HG03196 (cell line): ENCODE measurements at regions not wholly inside any gene's neighbourhood (a gene's known extent, or its start where the extent isn't known, plus 50 kb on each side); places are given as distances from the start of the nearest gene placed in this dataset.
A peak's percentile ranks its signal among the peaks of the same experiment; 100 is the strongest.

Experiments used
- ATAC-seq: cut with Tn5 transposase; IDR thresholded peaks from one replicate; pipeline ENCODE4 v1.9.1; 2021; ENCODE audit not compliant: unreplicated experiment

DNA sequence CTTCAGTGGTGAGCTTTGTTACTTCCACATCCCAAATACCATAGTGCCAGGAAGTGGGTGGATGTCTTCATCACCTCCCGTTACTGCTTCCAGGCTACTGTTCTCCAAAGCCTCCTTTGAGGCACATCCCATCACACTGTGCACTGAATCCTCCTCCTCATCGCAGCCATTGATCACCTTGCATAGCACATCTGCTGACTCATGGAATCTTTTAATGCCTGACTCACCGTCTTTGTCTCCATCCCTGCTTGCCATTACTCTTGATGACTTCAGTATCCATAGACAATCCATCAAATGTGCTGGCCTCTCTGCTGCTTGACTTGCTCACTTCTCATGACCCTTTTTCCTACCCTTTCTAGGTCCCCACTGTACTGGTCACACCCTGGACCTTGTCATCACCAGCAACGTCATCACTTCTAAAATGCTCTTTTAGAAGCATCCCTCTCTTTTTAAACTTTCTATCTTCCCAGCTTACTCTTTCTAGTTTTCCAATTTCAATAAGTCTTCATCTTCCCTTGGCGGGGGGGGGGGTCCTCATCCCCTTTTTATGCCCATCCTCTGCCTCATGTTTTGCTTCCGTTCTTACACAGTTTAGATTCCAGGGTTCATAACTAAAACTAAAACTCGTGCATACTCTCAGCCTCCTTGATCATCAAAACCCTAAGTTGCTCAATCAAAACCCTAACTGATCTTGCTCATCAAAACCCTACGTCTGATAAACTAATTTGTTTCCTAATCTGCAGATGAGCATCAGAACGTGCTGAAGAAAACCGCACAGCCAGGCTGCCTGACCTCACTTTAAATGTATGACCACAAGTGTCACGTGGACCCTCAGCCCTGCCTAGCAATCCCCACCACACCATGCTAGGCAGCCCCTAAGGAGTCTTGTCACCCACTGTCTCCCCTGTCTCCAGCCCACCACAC lies 289.7 kb upstream of the ZFHX3 start:
- ATAC-seq: no peak

DNA sequence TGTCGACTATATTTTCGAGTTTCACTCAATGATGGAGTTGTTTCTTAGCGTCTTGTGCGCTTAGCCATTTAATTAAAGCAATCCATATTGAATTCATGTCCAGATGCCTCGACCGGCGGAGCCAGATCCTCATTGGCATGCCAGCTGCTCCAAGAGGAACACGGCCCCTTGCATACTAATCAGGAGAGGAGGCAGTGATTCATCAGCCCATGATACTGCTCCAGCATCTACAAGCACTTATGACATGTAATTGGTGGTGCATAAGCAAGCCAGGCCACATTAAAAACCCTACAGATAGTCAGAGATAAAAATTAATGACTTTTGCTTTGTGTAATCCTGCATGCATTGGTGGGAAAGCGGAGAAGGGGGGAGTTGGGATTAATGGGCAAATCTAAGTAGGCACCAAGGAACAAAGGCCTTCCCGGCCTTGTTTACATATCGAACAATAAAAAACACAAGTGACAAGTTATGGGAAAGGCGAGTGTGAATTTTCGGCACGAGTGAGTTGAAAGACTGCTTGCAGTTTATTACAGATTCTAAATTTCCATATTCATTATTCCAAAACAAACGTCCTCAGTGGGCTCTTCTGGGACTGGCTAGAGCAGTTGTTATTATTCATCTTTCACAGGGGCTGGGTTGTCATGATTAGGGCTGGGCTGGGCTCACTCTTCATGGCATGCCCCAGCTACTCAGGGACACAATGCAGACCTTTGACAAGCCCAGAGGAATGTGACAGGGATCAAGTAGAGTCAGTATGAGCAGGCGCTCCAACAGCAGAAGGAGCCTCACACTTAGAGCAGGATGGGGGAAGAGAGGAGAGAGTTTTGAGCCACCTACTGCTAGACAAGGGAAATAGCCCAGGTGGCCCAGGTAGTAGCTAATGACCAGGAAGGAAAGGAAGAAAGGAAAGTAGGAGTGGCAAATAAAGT lies 281.7 kb upstream of the ZFHX3 start:
- no peak for ATAC-seq

DNA sequence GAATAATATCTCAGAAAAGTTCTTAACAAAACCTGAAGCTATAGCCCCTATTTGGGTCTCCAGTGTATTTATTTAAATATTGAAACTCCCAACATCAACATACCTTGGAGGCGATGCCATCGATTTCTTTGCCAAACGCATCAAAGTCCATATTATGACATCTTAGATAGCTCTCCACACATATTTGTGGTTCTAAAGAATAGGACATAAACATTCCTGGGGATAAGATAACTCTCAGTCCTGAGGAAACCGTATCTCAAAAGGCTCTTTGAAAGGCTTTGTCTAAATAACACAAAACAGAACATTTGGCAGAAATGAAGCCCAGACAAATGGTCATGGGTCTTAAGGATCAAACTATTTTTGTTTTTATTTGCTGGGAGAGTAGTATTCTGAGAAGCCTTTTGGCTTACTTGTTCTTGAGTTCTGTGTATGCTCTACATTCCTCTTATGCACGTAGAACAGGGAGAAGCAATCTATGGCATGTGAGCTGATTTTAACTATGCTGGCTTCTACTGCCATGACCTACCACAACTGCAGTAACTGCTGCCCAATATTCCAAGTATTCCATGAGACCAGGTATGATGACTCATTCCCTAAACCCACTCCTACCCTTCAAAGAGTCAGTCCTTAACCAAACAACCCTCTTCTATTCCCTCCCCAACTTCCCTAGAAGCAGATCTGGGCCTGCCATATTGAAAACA lies 279.0 kb upstream of the ZFHX3 start:
- no peak for ATAC-seq

DNA sequence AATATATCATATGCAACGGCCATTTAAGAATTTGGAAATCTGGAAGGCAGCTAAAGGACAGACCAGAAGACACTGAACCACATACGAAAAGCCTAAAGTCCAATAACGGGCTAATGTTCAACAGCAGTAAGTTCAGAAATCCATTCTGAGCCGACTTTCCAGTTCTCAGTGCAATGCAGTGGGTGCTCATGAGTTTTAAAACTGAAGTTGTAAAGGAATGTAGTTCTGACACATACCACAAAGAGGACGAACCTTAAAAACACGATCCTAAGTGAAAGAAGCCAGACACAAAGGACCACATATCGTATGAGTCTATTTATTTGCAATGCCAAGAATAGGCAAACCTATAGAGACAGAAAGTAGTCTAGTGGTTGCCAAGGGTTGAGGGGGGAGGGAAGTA lies 278.3 kb upstream of the ZFHX3 start:
- no peak for ATAC-seq

DNA sequence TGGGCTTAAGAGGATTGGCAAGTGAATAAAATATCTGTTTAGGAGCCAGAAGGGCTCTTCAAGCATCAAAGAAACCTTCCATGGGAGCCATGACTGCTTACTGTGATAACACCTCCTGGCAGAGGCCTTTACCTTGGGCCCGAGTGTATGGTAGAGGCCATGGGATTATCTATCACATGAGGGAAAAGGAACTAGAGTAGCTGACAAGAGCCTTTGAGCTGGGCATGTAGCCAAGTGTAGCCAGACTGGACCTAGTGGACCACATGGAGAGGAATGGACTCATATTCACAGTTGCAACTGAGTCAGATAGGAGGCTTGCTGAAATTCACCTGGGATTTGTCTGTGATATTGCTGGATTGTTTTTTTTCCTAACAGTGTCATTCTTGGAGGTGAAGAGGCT lies 276.0 kb upstream of the ZFHX3 start:
- ATAC-seq: no peak

DNA sequence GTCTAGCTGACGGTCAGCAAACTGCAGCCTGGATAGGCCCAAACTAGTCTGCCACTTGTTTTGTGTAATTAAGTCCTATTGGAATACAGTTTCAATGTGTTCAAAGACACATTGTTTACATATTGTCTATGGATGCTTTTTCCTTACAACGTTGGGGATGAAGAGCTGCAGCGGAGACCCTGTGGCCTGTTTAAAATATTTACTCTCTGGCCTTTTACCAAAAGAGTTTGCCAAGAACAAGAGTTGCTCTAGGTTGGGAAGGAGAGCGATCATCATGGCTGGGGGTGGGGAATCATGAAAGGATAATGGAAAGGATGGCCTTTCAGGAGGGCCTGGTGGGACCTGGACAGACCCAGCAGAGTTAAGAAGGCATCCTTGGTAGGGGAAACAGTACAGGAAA lies 274.9 kb upstream of the ZFHX3 start:
- no peak for ATAC-seq

DNA sequence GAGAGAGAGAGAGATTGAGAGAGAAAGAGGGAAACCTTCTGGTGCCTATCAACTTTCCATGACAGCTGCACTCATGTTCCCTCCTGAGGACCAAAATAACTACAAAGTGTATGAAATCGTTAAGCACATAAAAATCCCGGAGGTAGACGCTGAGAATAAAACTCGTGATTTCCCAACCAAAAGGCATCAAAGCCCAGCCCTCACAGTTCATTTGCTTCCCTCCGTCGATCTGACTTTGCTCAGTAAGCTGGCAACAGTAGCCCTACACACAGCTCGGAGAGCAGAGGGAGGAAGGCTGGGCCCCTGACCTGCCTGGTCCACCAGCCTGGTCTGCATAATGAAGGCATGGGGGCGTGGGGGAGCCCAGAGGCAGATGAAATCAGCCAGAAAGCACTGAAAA lies 273.9 kb upstream of the ZFHX3 start:
- no peak for ATAC-seq

DNA sequence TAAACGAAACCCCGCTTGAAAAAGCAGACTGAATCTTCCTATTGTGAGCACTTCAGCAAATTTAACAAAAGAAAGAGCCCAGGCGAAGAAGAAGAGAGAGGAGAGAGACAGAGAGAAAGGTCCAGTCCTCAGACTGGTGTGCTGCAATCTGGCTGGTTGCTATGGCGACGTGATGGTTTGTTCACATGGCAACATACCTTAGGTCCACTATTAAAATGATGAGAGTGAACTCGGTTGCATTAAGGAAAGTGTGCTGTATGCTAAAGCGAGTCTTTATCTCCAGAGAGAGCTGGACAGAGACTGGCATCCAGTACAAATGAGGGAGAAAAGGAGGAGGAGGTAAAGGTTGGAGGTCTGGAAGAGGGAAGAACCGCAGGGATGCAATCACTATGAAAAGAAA lies 271.8 kb upstream of the ZFHX3 start:
- no peak for ATAC-seq

DNA sequence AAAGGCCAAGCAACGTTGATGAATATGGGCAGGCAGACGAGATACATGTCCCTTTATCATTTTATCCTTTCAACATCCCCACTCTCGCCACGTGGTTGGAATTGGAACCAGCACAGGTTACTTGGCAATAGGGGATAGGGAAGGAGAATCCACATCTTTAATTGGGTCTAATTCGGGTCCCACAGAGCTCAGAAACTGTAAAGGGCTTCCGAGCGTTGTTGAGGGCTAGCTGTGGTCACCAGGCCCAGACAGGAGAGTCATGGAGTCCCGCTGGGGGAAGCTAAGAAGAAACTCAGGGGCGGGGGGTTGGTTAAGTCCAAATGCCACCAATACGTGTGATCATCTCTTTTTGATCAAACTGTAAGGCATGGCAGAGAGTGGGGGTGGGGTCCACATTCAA lies 271.3 kb upstream of the ZFHX3 start:
- no peak for ATAC-seq

DNA sequence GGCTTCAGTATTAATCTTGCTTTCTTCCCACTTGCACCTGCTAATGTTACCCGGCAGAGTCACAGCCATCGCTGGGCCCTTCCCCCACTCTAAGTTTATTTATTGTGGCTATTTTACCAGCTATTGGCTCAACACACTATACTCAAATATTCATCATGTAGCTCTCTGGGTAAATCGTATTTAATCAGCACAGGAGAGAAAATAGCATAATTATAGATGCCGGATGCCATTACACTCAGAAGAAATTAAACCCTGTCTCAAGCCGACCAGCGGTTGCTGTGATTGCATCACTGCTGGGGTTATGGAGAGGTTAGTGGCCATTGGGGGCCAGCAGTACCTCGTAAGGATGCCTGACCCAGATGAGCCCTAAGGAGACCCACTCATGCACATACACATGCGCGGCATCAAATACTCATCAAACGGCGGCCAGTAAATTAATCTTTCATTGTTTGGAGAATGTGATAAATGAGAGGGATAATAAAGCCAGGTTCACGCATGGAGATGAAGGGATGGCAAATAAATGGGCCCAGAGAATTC lies 269.5 kb upstream of the ZFHX3 start:
- no peak for ATAC-seq

DNA sequence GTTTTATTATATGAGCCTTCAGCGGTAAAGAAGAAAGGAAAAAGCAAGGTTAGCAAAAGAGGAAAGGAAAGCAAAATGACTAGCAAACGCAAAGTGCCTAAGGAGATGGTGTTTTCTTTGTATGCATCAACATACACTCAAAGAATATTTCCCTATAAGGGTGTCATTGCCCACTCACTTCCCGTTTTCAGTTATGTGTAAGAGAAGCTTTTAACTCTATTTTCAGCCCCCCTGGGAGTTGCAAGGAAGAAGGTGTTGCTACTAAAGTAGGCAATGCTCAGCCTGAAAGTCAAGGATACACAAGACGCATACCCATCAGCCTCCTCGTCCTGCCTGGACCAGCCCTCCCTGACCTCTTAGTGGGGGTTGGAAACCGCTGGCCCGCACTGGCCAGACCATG lies 267.7 kb upstream of the ZFHX3 start:
- peak; percentile 80 for ATAC-seq

DNA sequence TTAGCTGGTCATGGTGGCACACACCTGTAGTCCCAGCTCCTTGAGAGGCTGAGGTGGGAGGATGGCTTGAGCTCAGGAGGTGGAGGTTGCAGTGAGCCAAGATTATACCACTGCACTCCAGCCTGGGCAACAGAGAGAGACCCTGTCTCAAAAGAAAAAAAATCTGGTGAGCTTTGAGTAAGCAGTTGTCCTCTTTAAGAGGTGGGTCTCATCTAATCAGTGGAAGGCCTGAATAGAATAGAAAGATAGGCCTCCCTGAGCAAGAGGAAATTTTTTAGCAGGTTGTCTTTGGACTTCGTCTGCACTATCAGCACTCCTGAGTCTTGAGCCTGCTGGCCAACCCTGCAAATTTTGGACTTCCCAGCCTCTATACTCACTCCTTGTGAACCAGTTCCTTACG lies 266.0 kb upstream of the ZFHX3 start:
- ATAC-seq: no peak

DNA sequence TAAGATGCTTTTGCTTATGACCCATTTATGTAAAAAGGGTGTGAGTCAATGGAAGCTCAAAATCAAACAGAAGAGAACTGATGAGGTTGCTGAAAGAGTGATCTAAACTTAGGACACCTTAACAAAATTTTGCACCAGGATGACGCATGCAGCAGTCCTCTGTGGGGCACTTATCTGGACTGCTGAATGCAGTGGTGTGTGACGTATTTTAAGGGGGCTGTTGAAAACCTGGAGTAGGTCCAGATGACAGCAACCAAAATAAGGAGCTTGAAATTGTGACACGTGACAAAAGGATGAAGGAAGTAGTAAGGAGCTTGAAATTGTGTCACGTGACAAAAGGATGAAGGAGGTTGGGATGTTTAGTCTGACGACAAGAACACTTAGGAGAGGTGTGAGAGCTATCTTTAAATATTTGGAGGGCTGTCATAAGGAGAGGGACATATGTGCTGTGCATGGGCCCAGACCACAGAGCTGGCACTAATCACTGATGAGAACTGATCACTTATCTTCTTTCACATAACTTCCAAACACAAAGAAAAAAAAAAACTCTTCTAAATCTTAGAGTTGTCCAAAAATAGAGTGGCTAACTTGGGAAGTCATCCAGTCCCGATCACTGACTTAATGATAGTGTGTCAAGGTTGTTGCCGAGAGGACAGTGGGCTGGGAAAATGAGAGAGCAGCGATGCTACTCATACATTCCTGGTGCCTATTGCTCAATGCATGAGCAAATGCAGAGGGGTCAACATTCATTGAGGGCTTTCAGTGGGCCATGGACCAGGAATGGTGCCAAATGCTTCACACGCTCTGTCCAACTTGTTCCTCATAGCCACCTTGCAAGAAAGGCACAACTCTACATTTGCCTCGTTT lies 264.2 kb upstream of the ZFHX3 start:
- no peak for ATAC-seq

DNA sequence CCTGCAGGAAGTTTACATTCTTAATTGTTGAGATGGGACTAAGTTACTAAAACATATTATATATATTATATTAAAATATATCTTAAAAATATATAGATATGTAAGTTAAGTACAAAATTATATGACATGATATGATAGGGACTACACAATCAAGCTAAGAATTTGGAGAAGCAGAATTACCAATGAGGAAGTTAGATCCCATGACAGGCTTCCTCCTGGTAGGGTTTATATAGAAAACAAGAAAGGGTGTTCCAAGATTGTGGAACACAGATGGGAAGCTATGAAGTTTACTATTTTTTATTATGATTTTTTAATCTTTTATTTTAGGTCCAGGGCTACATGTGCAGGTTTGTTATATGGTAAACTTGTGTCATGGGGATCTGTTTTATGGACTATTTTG lies 260.8 kb upstream of the ZFHX3 start:
- ATAC-seq: no peak

DNA sequence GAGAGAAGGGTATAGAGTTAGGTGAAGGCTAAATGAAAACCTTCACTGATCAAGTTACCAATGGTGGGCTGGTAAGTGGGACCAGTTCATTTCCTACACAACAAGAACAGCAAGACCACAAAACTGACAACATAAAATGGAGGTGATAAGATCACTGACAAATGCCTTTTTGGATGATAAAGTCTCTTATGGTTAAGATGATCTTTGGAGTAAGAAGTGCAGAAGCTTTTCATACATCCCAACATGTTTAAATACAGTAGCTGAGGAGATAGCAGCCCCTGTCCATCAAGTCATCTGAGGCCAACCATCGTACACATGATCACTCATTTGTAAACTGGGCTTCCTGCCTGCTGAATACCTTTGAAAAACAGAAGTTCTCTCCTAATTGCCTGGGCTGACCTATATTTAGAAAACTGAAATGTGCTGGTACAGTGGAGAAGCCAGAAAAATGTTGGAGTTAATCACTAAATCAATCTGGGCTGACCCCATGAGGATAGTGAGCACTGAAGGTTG lies 259.0 kb upstream of the ZFHX3 start:
- ATAC-seq: no peak

DNA sequence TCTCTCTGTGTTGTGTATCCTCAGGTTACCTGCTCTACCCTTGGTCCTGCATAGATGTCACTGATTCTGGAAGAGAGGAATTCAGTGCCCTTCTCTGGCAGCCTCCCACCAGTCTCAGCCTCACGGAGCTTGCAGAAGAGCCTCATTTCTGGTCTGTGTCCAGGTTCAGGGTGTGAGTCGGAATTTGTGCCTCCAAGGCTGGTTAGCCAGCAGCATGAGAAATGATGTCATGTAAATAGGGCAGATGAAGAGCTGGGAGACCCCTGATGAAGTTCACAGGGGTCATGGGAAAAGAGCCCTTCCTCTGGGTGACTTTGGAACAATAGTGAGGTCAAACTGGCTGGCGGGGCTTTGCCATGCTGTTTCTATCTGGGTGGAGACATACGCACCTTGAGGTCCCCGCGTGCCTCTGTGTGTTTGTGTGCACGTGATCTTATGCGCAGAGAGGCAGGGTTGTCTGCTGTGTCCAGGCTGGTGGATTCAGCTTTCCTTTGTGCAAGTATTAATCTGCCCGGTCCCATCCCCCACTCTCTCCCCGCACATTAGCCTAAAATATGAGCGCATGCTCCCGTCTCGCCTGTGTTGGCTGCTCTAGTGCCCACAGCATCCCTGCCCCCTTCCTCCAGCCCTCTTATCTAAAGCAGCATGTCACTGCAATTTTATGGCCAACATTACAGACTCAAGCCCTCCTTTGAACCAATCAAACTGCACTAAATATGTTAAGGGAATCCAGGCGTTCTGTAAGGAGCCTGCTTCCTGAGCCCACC lies 256.3 kb upstream of the ZFHX3 start:
- no peak for ATAC-seq

DNA sequence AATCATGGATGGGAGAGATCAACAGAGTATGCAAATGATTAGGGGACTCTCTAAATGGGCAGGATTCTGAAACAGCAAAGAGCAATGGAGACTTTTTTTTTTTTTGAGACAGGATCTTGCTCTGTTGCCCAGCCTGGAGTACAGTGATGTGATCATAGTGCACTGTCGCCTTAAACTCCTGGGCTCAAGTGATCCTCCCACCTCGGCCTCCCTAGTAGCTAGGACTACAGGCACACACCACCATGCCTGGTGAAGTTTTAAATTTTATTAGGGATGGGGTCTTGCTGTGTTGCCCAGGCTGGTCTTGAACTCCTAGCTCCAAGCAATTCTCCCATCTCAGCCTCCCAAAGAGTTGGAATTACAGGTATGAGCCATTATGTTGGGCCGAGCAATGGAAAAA lies 255.0 kb upstream of the ZFHX3 start:
- ATAC-seq: no peak

DNA sequence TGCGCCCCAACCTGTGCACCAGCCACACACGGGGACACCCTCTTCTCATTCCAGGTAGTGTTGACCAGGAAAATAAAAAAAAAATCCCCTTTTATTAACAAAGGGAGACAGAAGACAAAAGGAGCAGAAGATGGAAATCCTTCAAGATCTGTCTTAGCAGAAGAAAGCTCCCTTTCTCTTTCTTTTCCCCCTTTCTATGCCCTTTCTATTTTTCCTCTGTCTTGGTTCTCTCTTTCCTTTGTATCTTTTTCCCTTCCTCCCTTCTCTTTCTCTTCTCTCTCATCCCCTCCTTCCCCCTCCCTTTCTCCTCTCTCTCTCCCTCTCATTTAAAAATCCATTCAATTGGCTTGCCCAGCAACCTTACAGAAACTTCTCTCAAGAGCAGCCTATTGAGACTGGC lies 254.1 kb upstream of the ZFHX3 start:
- ATAC-seq: no peak

DNA sequence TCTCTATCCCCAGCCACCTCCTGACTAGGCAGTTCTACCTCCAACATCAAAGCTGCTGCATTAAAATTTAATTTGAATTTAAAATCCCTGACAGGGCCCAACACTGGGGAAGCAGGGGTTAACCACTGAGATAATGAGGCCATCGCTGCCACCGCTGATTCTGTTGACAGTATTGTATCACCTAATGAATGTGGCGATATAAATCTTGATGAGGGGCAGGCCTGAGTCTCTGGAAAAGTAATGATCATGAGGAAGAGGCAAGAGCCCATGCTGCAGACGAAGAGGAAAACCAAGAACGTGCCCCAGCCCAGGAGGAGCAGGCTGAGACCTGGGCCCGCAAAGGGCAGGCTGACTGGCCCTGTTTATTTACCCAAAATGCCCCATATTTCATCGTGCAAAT lies 251.4 kb upstream of the ZFHX3 start:
- no peak for ATAC-seq
